OCI-LY1 (cell line): ENCODE measurements at regions not wholly inside any gene's neighbourhood (a gene's known extent, or its start where the extent isn't known, plus 50 kb on each side); places are given as distances from the start of the nearest gene placed in this dataset.
A peak's percentile ranks its signal among the peaks of the same experiment; 100 is the strongest.

ENCODE experiments used
- H2AFZ ChIP-seq: fragments of 200-600 bp; sonication (generic), shearing (Covaris generic); 2 replicates; pipeline ENCODE4 v1.6.0; 2014; ENCODE audit warnings: antibody characterized with exemption, mild to moderate bottlenecking, low read length
- H3F3A ChIP-seq: fragments of 200-600 bp; sonication (generic), shearing (Covaris generic); 2 replicates; pipeline ENCODE4 v1.6.0; 2014; ENCODE audit warnings: mild to moderate bottlenecking, antibody characterized with exemption, low read length, moderate library complexity; ENCODE audit not compliant: insufficient read depth
- H3K27ac ChIP-seq: fragments of 200-600 bp; sonication (generic); 2 replicates; pipeline ENCODE4 v1.5.1; 2014; ENCODE audit warnings: low read length, mixed run types, mild to moderate bottlenecking, low read depth; ENCODE audit not compliant: poor library complexity, severe bottlenecking
- H3K27me3 ChIP-seq: fragments of 200-600 bp; sonication (generic); 2 replicates; pipeline ENCODE4 v1.6.0; 2014; ENCODE audit warnings: antibody characterized with exemption, mild to moderate bottlenecking, low read length, moderate library complexity; ENCODE audit not compliant: insufficient read depth
- H3K36me3 ChIP-seq: fragments of 200-600 bp; sonication (generic); 2 replicates; pipeline ENCODE4 v1.6.1; 2014; ENCODE audit warnings: mild to moderate bottlenecking, antibody characterized with exemption, low read length, moderate library complexity, mixed read lengths; ENCODE audit not compliant: insufficient read depth
- H3K4me1 ChIP-seq: fragments of 200-600 bp; sonication (generic); 2 replicates; pipeline ENCODE4 v1.5.1; 2014; ENCODE audit warnings: mild to moderate bottlenecking, low read length, moderate library complexity; ENCODE audit not compliant: insufficient read depth, severe bottlenecking
- H3K4me2 ChIP-seq: fragments of 200-600 bp; sonication (generic), shearing (Covaris generic); 2 replicates; pipeline ENCODE4 v1.6.1; 2014; ENCODE audit warnings: low read length
- H3K4me3 ChIP-seq: fragments of 200-600 bp; sonication (generic); 2 replicates; pipeline ENCODE4 v1.5.1; 2014; ENCODE audit warnings: low read length, low read depth, mild to moderate bottlenecking, mixed read lengths; ENCODE audit not compliant: poor library complexity, severe bottlenecking
- H3K79me2 ChIP-seq: fragments of 200-600 bp; shearing (Covaris generic); 2 replicates; pipeline ENCODE4 v1.6.1; 2016; ENCODE audit warnings: mixed run types, low read length, mixed read lengths; ENCODE audit not compliant: insufficient read depth
- H3K9ac ChIP-seq: fragments of 200-600 bp; sonication (generic), shearing (Covaris generic); 2 replicates; pipeline ENCODE4 v1.6.1; 2014; ENCODE audit warnings: mild to moderate bottlenecking, low read length, mixed read lengths
- H3K9me2 ChIP-seq: fragments of 200-600 bp; sonication (generic), shearing (Covaris generic); 2 replicates; pipeline ENCODE4 v1.6.1; 2014; ENCODE audit warnings: low read depth, mild to moderate bottlenecking, low read length, mixed read lengths
- H3K9me3 ChIP-seq: fragments of 200-600 bp; shearing (Covaris generic); 2 replicates; pipeline ENCODE4 v1.6.1; 2014; ENCODE audit warnings: low read length, mixed read lengths
- H4K20me1 ChIP-seq: fragments of 200-600 bp; sonication (generic), shearing (Covaris generic); 2 replicates; pipeline ENCODE4 v1.6.0; 2016; ENCODE audit warnings: mild to moderate bottlenecking, low read length; ENCODE audit not compliant: insufficient read depth
- EZH2 ChIP-seq: fragments of 200-600 bp; sonication (generic), shearing (Covaris generic); IDR thresholded peaks from 2 replicates; pipeline ENCODE4 v1.8.0; 2017; ENCODE audit warnings: borderline replicate concordance, mixed run types, mild to moderate bottlenecking, antibody characterized with exemption, low read length, moderate library complexity, mixed read lengths
- TF ChIP-seq, protein P1 (sequence below): fragments of 200-600 bp; sonication (generic), shearing (Covaris generic); IDR thresholded peaks from 2 replicates; pipeline ENCODE4 v1.5.1; 2017; ENCODE audit warnings: mild to moderate bottlenecking, antibody characterized with exemption, low read length, moderate library complexity, mixed read lengths

DNA sequence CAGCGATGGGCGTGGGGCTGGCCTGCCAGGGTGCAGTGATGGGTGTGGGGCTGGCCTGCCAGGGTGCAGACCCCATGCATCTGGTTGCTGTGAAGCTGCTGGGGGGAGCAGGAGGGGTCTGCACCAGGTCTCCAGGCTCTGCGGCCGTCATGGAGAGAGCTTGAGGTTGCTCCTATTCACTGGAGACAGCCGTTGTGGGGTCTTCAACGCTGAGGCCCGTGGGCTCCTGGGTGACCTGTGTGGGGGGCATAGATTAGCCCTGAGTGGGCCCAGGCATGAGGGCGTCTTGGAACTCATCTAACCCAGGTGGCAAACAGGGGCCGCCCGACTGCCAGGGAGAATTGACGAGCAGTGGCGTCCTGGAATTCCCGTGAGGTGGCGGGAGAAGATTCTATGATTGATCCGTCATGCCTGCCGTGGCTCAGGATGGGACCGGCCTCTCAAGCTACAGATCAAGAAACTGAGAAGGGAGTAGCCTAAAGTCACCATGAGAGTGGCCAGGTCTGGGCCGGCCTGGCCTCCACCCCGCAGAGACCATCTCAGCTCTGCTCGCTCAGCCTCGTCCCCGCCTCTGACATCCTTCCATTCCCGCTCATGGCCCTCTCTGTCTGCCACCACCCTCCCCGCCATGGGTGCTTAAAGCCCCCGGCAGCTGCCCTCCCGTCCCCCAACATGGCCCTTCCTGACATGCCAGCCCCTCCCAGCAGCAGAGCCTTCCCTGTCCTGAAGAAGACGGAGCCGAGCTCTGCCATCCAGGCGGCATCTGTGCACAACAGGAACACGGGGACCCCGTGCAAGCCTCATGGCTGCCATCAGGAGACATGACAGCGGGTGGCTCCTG lies 50.7 kb upstream of the ACSF3 start:
- Histone ChIP-seq H3K36me3 (no peaks in the 10 kb centered on the region), H4K20me1 (no peaks in the 10 kb centered on the region), H3K27ac (no peak overlapping the region), H3K79me2 (no peaks in the 10 kb centered on the region), H3K4me2 (no peak overlapping the region), H3K4me3 (no peak overlapping the region), H3K4me1 (peaks cover 46% of the 10 kb centered on the region), H3K27me3 (peaks cover 24% of the 10 kb centered on the region), H3K9me2 (no peaks in the 10 kb centered on the region), H3F3A (no peaks in the 10 kb centered on the region), H2AFZ (no peak overlapping the region), H3K9me3 (no peaks in the 10 kb centered on the region), H3K9ac (no peak overlapping the region)
- TF ChIP-seq, protein P1, sequence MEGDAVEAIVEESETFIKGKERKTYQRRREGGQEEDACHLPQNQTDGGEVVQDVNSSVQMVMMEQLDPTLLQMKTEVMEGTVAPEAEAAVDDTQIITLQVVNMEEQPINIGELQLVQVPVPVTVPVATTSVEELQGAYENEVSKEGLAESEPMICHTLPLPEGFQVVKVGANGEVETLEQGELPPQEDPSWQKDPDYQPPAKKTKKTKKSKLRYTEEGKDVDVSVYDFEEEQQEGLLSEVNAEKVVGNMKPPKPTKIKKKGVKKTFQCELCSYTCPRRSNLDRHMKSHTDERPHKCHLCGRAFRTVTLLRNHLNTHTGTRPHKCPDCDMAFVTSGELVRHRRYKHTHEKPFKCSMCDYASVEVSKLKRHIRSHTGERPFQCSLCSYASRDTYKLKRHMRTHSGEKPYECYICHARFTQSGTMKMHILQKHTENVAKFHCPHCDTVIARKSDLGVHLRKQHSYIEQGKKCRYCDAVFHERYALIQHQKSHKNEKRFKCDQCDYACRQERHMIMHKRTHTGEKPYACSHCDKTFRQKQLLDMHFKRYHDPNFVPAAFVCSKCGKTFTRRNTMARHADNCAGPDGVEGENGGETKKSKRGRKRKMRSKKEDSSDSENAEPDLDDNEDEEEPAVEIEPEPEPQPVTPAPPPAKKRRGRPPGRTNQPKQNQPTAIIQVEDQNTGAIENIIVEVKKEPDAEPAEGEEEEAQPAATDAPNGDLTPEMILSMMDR, result no peak
- TF ChIP-seq EZH2, result no peak

DNA sequence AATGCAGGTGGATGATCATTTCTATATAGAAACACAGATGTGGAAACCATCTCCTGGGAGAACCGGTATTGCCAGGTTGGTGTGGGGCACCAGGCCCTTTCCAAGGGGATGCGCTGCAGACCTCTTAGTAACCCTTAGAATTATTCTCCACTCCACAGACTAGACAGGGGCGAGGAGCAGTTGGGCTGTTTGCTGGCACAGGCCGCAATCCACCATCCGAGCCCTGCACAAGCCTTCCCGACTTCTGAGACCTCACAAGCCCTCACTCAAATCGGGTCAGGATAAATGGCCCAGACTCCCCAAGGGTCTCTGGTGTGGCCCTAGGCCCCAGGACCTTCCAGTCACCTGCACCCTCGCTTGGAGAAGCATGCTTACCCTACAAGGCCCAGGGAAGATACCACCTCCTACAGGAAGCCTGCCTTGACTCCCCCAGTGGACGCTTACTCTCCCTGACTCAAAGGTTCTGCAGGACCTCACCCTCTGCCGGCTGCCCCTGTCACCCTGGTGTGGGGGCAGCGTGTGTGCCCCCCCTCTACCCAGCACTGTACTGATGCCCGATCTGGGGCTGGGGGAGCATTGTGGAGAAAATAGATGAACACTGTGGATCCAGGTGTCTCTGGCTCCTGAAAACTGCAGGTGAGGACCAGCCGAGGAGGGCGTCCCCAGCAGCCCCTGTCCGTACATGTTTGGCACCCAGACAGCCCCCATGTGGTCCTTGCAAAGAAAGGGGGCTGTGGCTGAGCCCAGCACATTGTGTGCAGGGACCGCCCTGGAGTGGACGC lies 49.8 kb upstream of the ACSF3 start:
- no peaks in the 10 kb centered on the region for H3F3A ChIP-seq
- H3K4me2 ChIP-seq, result peak overlapping the region; percentile 26; the same call in 1 of the 2 replicates
- peak overlapping the region; percentile 44 for H3K4me3 ChIP-seq
- no peak overlapping the region; the same call in 1 of the 2 replicates for H3K9ac ChIP-seq
- H3K27ac ChIP-seq, result no peak overlapping the region
- peaks cover 37% of the 10 kb centered on the region for H3K4me1 ChIP-seq
- no peak for TF ChIP-seq EZH2
- TF ChIP-seq, protein P1, result no peak
- no peaks in the 10 kb centered on the region for H3K9me3 ChIP-seq
- no peaks in the 10 kb centered on the region for H3K36me3 ChIP-seq
- peaks cover 24% of the 10 kb centered on the region for H3K27me3 ChIP-seq
- H4K20me1 ChIP-seq, result no peaks in the 10 kb centered on the region
- H3K79me2 ChIP-seq, result no peaks in the 10 kb centered on the region
- no peaks in the 10 kb centered on the region for H3K9me2 ChIP-seq
- no peak overlapping the region for H2AFZ ChIP-seq
